OCI-LY7 (cell line): ENCODE measurements at regions not wholly inside any gene's neighbourhood (a gene's known extent, or its start where the extent isn't known, plus 50 kb on each side); places are given as distances from the start of the nearest gene placed in this dataset.

Source experiments
- EZH2phosphoT487 ChIP-seq: fragments of 200-600 bp; sonication (generic); IDR thresholded peaks from 2 replicates; pipeline ENCODE4 v1.6.1; 2018; ENCODE audit warnings: low read depth, borderline replicate concordance, mild to moderate bottlenecking, mixed run types, antibody characterized with exemption, low read length, moderate library complexity, mixed read lengths
- TF ChIP-seq, protein P1 (sequence below): fragments of 200-600 bp; sonication (generic); conservative IDR thresholded peaks from 2 replicates; pipeline ENCODE4 v1.5.1; 2014; ENCODE audit warnings: mild to moderate bottlenecking, antibody characterized with exemption, low read length, moderate library complexity, mixed read lengths

GRCh38 chr4:185938654-185939053, 126.7 kb upstream of the SORBS2 start:
- TF ChIP-seq, protein P1, sequence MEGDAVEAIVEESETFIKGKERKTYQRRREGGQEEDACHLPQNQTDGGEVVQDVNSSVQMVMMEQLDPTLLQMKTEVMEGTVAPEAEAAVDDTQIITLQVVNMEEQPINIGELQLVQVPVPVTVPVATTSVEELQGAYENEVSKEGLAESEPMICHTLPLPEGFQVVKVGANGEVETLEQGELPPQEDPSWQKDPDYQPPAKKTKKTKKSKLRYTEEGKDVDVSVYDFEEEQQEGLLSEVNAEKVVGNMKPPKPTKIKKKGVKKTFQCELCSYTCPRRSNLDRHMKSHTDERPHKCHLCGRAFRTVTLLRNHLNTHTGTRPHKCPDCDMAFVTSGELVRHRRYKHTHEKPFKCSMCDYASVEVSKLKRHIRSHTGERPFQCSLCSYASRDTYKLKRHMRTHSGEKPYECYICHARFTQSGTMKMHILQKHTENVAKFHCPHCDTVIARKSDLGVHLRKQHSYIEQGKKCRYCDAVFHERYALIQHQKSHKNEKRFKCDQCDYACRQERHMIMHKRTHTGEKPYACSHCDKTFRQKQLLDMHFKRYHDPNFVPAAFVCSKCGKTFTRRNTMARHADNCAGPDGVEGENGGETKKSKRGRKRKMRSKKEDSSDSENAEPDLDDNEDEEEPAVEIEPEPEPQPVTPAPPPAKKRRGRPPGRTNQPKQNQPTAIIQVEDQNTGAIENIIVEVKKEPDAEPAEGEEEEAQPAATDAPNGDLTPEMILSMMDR: no peak
- TF ChIP-seq EZH2phosphoT487: no peak
